MCF 10A (cell line): ENCODE measurements at regions not wholly inside any gene's neighbourhood (a gene's known extent, or its start where the extent isn't known, plus 50 kb on each side); places are given as distances from the start of the nearest gene placed in this dataset.

Source experiments
- BruUV-seq: library from RNA; stranded (reverse); fragments of 400-500 nt; replicated peaks from 2 replicates; lab custom pipeline; 2021; lab: Mats Ljungman, UMichigan
- CTCF ChIA-PET: fragments of 300-600 bp; sonication (Branson Sonifier 250); formaldehyde crosslinking; extraction: SDS; loops from one replicate; lab custom pipeline; 2021; ENCODE audit warnings: antibody characterized with exemption, inconsistent platforms; lab: Yijun Ruan, JAX
- POLR2A ChIA-PET: fragments of 300-600, 350-650 bp; sonication (Branson Sonifier 250); formaldehyde crosslinking; extraction: SDS; loops from one replicate; lab custom pipeline; 2020; ENCODE audit warnings: antibody characterized with exemption, inconsistent platforms; lab: Yijun Ruan, JAX
- DNase-seq: peaks from one replicate; pipeline ENCODE4 v3.0.0-alpha.2; 2018; ENCODE audit not compliant: unreplicated experiment
- H3K27ac Mint-ChIP-seq: one replicate; pipeline ENCODE4 v1.8.0; 2022; ENCODE audit warnings: mild to moderate bottlenecking, low read depth, mixed read lengths; ENCODE audit not compliant: unreplicated experiment
- H3K27me3 Mint-ChIP-seq: one replicate; pipeline ENCODE4 v1.8.0; 2022; ENCODE audit warnings: mixed read lengths; ENCODE audit not compliant: insufficient read depth, unreplicated experiment
- H3K36me3 Mint-ChIP-seq: one replicate; pipeline ENCODE4 v1.8.0; 2022; ENCODE audit warnings: mild to moderate bottlenecking, moderate library complexity, mixed read lengths; ENCODE audit not compliant: insufficient read depth, unreplicated experiment
- H3K4me1 Mint-ChIP-seq: one replicate; pipeline ENCODE4 v1.8.0; 2022; ENCODE audit warnings: mixed read lengths; ENCODE audit not compliant: insufficient read depth, unreplicated experiment
- H3K4me3 Mint-ChIP-seq: one replicate; pipeline ENCODE4 v1.8.0; 2022; ENCODE audit warnings: mild to moderate bottlenecking, moderate library complexity, mixed read lengths; ENCODE audit not compliant: unreplicated experiment
- H3K9me3 Mint-ChIP-seq: one replicate; pipeline ENCODE4 v1.8.0; 2022; ENCODE audit warnings: mixed read lengths; ENCODE audit not compliant: unreplicated experiment
- intact Hi-C: fragments of 100-400 bp; cut with micrococcal nuclease; formaldehyde crosslinking; loops from 2 replicates; pipeline ENCODE4 v1.14.1; 2022
- TF ChIP-seq, protein P1 (sequence below): fragments of 200-600 bp; IDR thresholded peaks from one replicate; pipeline ENCODE4 v1.8.0; 2022; ENCODE audit warnings: antibody characterized with exemption, mild to moderate bottlenecking; ENCODE audit not compliant: unreplicated experiment

DNA sequence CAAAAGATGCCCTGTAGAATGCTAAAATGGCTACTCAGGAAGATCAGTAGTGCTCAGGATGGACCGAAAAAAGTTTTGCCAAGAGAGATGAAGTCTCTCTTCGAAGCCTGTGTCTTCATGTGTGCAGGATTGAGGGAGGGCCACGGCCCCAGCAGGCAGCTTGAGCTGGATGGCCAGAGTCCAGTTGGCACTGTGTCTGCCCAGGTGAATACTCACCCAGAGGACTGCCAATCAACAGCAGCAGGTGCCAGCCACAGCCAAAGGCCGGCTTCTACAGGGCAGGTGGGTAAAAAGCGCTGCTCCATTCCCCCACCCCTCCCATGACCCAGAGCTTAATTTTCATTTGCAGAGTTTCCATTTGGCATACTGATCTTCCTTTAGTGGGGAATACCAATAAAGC is 287.9 kb upstream of the ZNF608 start:
- TF ChIP-seq, protein P1, sequence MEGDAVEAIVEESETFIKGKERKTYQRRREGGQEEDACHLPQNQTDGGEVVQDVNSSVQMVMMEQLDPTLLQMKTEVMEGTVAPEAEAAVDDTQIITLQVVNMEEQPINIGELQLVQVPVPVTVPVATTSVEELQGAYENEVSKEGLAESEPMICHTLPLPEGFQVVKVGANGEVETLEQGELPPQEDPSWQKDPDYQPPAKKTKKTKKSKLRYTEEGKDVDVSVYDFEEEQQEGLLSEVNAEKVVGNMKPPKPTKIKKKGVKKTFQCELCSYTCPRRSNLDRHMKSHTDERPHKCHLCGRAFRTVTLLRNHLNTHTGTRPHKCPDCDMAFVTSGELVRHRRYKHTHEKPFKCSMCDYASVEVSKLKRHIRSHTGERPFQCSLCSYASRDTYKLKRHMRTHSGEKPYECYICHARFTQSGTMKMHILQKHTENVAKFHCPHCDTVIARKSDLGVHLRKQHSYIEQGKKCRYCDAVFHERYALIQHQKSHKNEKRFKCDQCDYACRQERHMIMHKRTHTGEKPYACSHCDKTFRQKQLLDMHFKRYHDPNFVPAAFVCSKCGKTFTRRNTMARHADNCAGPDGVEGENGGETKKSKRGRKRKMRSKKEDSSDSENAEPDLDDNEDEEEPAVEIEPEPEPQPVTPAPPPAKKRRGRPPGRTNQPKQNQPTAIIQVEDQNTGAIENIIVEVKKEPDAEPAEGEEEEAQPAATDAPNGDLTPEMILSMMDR, result no peak
- Mint-ChIP-seq H3K4me3 (no peak overlapping the region), H3K36me3 (no peaks in the 10 kb centered on the region), H3K4me1 (no peaks in the 10 kb centered on the region), H3K9me3 (no peaks in the 10 kb centered on the region), H3K27me3 (no peaks in the 10 kb centered on the region), H3K27ac (no peak overlapping the region)
- ChIA-PET CTCF (interaction anchor here (0.6 to 0.8 kb wide), 2 partner anchors 222 to 1483 kb away, joined by 3 to 4 read pairs; no protein-coding TSS in a partner anchor), POLR2A (interaction anchor here (0.6 to 0.8 kb wide), 3 partner anchors 10 to 385 kb away, joined by 3 read pairs; no protein-coding TSS in a partner anchor)
- no TSS peak for BruUV-seq
- intact Hi-C loops, result no loop called here
- peak; percentile 27 for DNase-seq

DNA sequence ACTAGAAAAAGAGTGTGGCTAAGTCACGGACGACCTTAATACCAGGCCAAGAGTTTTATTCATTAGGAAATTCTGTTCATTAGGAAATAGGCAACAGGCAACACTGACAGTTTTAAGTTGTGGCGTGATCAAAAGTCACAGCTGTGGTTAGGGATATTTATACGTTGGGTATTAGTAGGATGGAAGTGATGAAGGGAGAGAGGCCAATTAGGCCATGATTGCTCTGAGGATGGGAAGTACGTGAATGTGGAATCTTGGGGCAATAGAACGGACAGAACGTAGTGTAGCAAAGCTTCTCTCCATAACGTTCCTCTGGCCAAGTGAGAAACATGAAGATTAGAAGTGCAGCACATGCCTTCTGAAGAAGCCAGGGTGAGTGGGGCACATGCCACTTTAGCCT is 290.1 kb upstream of the ZNF608 start:
- no peaks in the 10 kb centered on the region for H3K9me3 Mint-ChIP-seq
- intact Hi-C loops, result no loop called here
- no peaks in the 10 kb centered on the region for H3K27me3 Mint-ChIP-seq
- ChIA-PET CTCF (interaction anchor here (0.6 to 0.7 kb wide), 2 partner anchors 420 to 1414 kb away, joined by 3 read pairs; no protein-coding TSS in a partner anchor), POLR2A (no interaction called here)
- no peak overlapping the region for H3K27ac Mint-ChIP-seq
- no peaks in the 10 kb centered on the region for H3K36me3 Mint-ChIP-seq
- DNase-seq, result no peak
- H3K4me3 Mint-ChIP-seq, result no peak overlapping the region
- TF ChIP-seq, protein P1, result no peak
- no peaks in the 10 kb centered on the region for H3K4me1 Mint-ChIP-seq
- BruUV-seq, result no TSS peak

- Mint-ChIP-seq H3K4me1 (peaks cover 5% of the 10 kb centered on the region), H3K27ac (no peak overlapping the region), H3K4me3 (no peak overlapping the region), H3K27me3 (no peaks in the 10 kb centered on the region), H3K9me3 (no peaks in the 10 kb centered on the region), H3K36me3 (no peaks in the 10 kb centered on the region)
- intact Hi-C loops, result no loop called here
- BruUV-seq, result no TSS peak
- CTCF ChIA-PET, result no interaction called here
- POLR2A ChIA-PET, result interaction anchor here (1.4 kb wide), 1 partner anchor 8 kb away, joined by 3 read pairs; no protein-coding TSS in a partner anchor
- TF ChIP-seq, protein P1, result no peak
- no peak for DNase-seq
Observed at GRCh38 chr5:125037020-125037419, 290.6 kb upstream of the ZNF608 start.

- no TSS peak for BruUV-seq
- intact Hi-C loops, result no loop called here
Observed at GRCh38 chr5:125037530-125037929, 291.1 kb upstream of the ZNF608 start.

More at GRCh38 chr5:125037530-125037929, 291.1 kb upstream of the ZNF608 start:
- ChIA-PET CTCF (interaction anchor here (0.6 kb wide), 1 partner anchor 42 kb away, joined by 3 read pairs; no protein-coding TSS in a partner anchor), POLR2A (interaction anchor here (0.6 to 1.4 kb wide), 3 partner anchors 8 to 448 kb away, joined by 3 to 4 read pairs (median 3); no protein-coding TSS in a partner anchor)
- DNase-seq, result no peak
- no peaks in the 10 kb centered on the region for H3K36me3 Mint-ChIP-seq
- TF ChIP-seq, protein P1, result no peak
- H3K27me3 Mint-ChIP-seq, result no peaks in the 10 kb centered on the region
- peaks cover 10% of the 10 kb centered on the region for H3K4me1 Mint-ChIP-seq
- no peak overlapping the region for H3K4me3 Mint-ChIP-seq
- no peaks in the 10 kb centered on the region for H3K9me3 Mint-ChIP-seq
- H3K27ac Mint-ChIP-seq, result no peak overlapping the region
